Astrocyte of the spinal cord (primary cell): ENCODE measurements at regions not wholly inside any gene's neighbourhood (a gene's known extent, or its start where the extent isn't known, plus 50 kb on each side); places are given as distances from the start of the nearest gene placed in this dataset.

Source experiments
- DNase-seq: peaks from one replicate; pipeline ENCODE4 v3.0.0; 2011; ENCODE audit warnings: low read depth, low spot score
- H3K4me3 ChIP-seq: 2 replicates; pipeline ENCODE4 v1.5.1; 2011; ENCODE audit warnings: low read depth, mild to moderate bottlenecking, low read length, moderate library complexity
- in situ Hi-C: cut with HindIII; loops from 2 replicates; pipeline ENCODE4 v1.10.0; 2017; ENCODE audit warnings: low sequenced_read_pairs
- TF ChIP-seq, protein P1 (sequence below): IDR thresholded peaks from 2 replicates; pipeline ENCODE4 v1.5.1; 2012; ENCODE audit warnings: low read depth, mild to moderate bottlenecking, low read length, inconsistent platforms

GRCh38 chr6:109918227-109918626 is 59.9 kb upstream of the GPR6 start:
- TF ChIP-seq, protein P1, sequence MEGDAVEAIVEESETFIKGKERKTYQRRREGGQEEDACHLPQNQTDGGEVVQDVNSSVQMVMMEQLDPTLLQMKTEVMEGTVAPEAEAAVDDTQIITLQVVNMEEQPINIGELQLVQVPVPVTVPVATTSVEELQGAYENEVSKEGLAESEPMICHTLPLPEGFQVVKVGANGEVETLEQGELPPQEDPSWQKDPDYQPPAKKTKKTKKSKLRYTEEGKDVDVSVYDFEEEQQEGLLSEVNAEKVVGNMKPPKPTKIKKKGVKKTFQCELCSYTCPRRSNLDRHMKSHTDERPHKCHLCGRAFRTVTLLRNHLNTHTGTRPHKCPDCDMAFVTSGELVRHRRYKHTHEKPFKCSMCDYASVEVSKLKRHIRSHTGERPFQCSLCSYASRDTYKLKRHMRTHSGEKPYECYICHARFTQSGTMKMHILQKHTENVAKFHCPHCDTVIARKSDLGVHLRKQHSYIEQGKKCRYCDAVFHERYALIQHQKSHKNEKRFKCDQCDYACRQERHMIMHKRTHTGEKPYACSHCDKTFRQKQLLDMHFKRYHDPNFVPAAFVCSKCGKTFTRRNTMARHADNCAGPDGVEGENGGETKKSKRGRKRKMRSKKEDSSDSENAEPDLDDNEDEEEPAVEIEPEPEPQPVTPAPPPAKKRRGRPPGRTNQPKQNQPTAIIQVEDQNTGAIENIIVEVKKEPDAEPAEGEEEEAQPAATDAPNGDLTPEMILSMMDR = no peak
- in situ Hi-C loops = no loop called here
- H3K4me3 ChIP-seq = no peak overlapping the region
- no peak for DNase-seq

- no peak for DNase-seq
- TF ChIP-seq, protein P1 = no peak
- H3K4me3 ChIP-seq = no peak overlapping the region
- in situ Hi-C loops = no loop called here
Measured at GRCh38 chr6:109920911-109921310, 57.2 kb upstream of the GPR6 start.

- in situ Hi-C loops = no loop called here
- TF ChIP-seq, protein P1 = no peak
- H3K4me3 ChIP-seq = no peak overlapping the region
- no peak for DNase-seq
Measured at GRCh38 chr6:109922851-109923250, 55.3 kb upstream of the GPR6 start.

DNA sequence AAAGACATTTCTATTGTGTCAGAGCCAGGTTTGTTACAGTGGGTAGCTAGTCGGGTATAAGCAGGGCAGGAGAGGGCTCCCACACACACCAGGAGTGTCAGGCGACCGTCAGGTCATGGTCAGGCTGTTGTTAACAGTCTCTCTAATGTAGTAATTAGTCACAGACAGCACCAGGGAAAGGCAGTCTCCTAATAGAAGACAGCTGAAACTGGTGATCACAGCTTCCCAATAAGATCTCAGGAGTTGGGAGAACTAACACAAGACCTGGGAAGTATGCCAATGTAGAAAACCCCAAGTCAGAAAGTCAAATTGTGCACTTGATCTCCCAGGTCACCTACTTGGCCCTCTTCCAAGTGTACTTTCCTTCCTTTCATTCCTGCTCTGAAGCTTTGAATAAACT is 53.0 kb upstream of the GPR6 start:
- DNase-seq = no peak
- TF ChIP-seq, protein P1 = no peak
- H3K4me3 ChIP-seq = no peak overlapping the region
- in situ Hi-C loops = no loop called here

DNA sequence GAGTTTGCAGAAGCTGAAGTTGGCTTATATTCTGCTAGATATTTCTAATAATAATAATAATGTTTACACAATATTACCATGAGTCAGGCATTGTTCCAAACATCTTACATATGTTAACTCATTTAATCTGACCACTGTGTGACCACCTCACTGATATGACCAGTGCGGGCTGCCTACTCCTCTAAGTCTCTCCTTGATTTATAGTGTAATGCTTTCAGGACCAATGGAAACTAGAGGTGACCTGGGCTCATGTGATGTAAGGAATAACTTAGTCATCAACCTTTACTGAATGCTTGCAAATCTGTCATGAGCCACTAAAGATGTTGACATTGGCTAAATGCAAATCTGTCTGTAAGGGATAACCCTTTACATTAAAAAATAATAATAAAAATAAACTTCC is 51.1 kb upstream of the GPR6 start:
- in situ Hi-C loops = no loop called here
- H3K4me3 ChIP-seq = no peak overlapping the region
- DNase-seq = no peak
- TF ChIP-seq, protein P1 = no peak
